ENCODE measurements at regions not wholly inside any gene's neighbourhood (a gene's known extent, or its start where the extent isn't known, plus 50 kb on each side); places are given as distances from the start of the nearest gene placed in this dataset.

GRCh38 chr6:11428371-11428770 lies 109.2 kb upstream of the TMEM170B start:
- TF ChIP-seq POLR2A (IDR thresholded peaks at IDR 0.05; ENCODE audit: low read depth, low read length) (no peak), TAF1 (IDR thresholded peaks at IDR 0.05; ENCODE audit: borderline replicate concordance, low read depth, low read length) (no peak), POLR2AphosphoS5 (IDR thresholded peaks at IDR 0.05; ENCODE audit: low read depth, low read length) (no peak)
